Panc1 (cell line): ENCODE measurements at regions not wholly inside any gene's neighbourhood (a gene's known extent, or its start where the extent isn't known, plus 50 kb on each side); places are given as distances from the start of the nearest gene placed in this dataset.

ENCODE experiments used
- ATAC-seq: fragments of 200-7000 bp; cut with Tn5 transposase; 2 replicates; pipeline ENCODE4 v1.9.1; 2020; ENCODE audit warnings: mild to moderate bottlenecking, moderate library complexity
- BruUV-seq: library from RNA; stranded (reverse); fragments of 400-500 nt; replicated peaks from 2 replicates; lab custom pipeline; 2021; lab: Mats Ljungman, UMichigan
- CTCF ChIA-PET: fragments of 300-600 bp; sonication (Branson Sonifier 250); formaldehyde crosslinking; loops from one replicate; lab custom pipeline; 2022; ENCODE audit warnings: antibody characterized with exemption; lab: Charles Lee
- POLR2A ChIA-PET: fragments of 300-600 bp; sonication (Branson Sonifier 250); formaldehyde crosslinking; loops from one replicate; lab custom pipeline; 2022; ENCODE audit warnings: antibody characterized with exemption; lab: Charles Lee
- DNase-seq: peaks from one replicate; pipeline ENCODE4 v3.0.0-alpha.2; 2010; ENCODE audit warnings: low read depth, low spot score
- H3K27ac ChIP-seq: 2 replicates; pipeline ENCODE4 v1.5.1; 2011; ENCODE audit warnings: mild to moderate bottlenecking, low read length, inconsistent platforms
- H3K27me3 ChIP-seq: fragments of 200-500 bp; sonication (Bioruptor generic); 2 replicates; pipeline ENCODE4 v1.6.0; 2014; ENCODE audit warnings: low read length, inconsistent platforms; ENCODE audit not compliant: control insufficient read depth, insufficient read depth
- H3K36me3 ChIP-seq: fragments of 200-500 bp; sonication (Bioruptor generic); 2 replicates; pipeline ENCODE4 v1.5.1; 2014; ENCODE audit warnings: inconsistent platforms, mild to moderate bottlenecking, low read length, moderate library complexity; ENCODE audit not compliant: control insufficient read depth, insufficient read depth
- H3K4me1 ChIP-seq: 2 replicates; pipeline ENCODE4 v1.5.1; 2011; ENCODE audit warnings: inconsistent platforms, mild to moderate bottlenecking, low read length, moderate library complexity; ENCODE audit not compliant: control insufficient read depth, insufficient read depth
- H3K4me3 ChIP-seq, 2 experiments: 2 replicates each; pipeline ENCODE4 v1.5.1; 2011 to 2012; ENCODE audit warnings: low read depth in 2 of 2, low read length in 2 of 2, mild to moderate bottlenecking in 2 of 2, inconsistent platforms in 1 of 2, moderate library complexity in 1 of 2
- H3K9me3 ChIP-seq: fragments of 200-500 bp; sonication (Bioruptor generic); 2 replicates; pipeline ENCODE4 v1.5.1; 2014; ENCODE audit warnings: low read depth, mild to moderate bottlenecking, inconsistent platforms, low read length, moderate library complexity; ENCODE audit not compliant: control insufficient read depth, insufficient read depth
- CTCF ChIP-seq: fragments of 450-650 bp; IDR thresholded peaks from 2 replicates; pipeline ENCODE4 v1.5.1; 2017; ENCODE audit warnings: mild to moderate bottlenecking
- POLR2AphosphoS5 ChIP-seq: IDR thresholded peaks from 2 replicates; pipeline ENCODE4 v1.6.1; 2012; ENCODE audit warnings: mild to moderate bottlenecking, low read depth, low read length, moderate library complexity
- SIN3A ChIP-seq: IDR thresholded peaks from 2 replicates; pipeline ENCODE4 v1.6.1; 2012; ENCODE audit warnings: low read depth, mild to moderate bottlenecking, low read length, moderate library complexity, borderline replicate concordance; ENCODE audit not compliant: insufficient read depth
- TCF7L2 ChIP-seq: IDR thresholded peaks from 2 replicates; pipeline ENCODE4 v1.6.1; 2011; ENCODE audit warnings: mild to moderate bottlenecking, low read depth, low read length, inconsistent platforms
- in situ Hi-C: cut with HindIII; loops from 2 replicates; pipeline ENCODE4 v1.10.0; 2016; ENCODE audit warnings: low sequenced_read_pairs, low pct_unique_long_range_greater_than_20kb
- intact Hi-C: fragments of 100-400 bp; cut with micrococcal nuclease; formaldehyde crosslinking; loops from one replicate; pipeline ENCODE4 v1.10.0; 2022; ENCODE audit not compliant: unreplicated experiment
- TF ChIP-seq, protein P1 (sequence below), 2 experiments: IDR thresholded peaks; 2 replicates each; pipeline ENCODE4 v1.6.1; 2011 to 2012; ENCODE audit warnings: low read depth in 2 of 2, control low read depth in 1 of 2, low read length in 1 of 2, mild to moderate bottlenecking in 1 of 2, moderate library complexity in 1 of 2; ENCODE audit not compliant: insufficient read depth in 1 of 2

DNA sequence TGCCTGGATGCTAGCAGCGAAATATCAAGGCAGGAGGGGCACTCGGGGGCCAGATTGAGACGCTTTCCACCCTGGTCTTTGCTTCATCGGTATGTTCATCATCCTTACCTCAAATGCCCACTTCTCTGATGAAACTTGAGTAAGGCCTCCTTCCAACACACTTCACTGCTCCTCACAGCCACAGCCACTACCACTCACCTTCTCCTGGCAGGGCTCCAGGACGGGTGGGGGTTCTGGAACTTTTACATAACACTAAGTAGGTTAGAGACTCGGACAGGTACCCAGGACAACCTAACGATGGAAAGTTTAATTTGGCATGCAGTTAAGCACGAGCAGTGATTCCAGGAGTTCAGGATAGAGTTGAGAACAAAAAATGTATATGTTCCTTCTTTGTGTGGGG is 73.9 kb upstream of the SPAG17 start:
- Histone ChIP-seq H3K4me1 (no peaks in the 10 kb centered on the region), H3K9me3 (no peaks in the 10 kb centered on the region), H3K36me3 (no peaks in the 10 kb centered on the region), H3K27me3 (no peaks in the 10 kb centered on the region), H3K27ac (no peak overlapping the region), H3K4me3 (no peak overlapping the region)
- DNase-seq (no peak), ATAC-seq (no peak)
- intact Hi-C loops = no loop called here
- POLR2A ChIA-PET = no interaction called here
- BruUV-seq = no TSS peak
- CTCF ChIA-PET = no interaction called here
- TF ChIP-seq CTCF = no peak
- TF ChIP-seq SIN3A = no peak
- TF ChIP-seq, protein P1, sequence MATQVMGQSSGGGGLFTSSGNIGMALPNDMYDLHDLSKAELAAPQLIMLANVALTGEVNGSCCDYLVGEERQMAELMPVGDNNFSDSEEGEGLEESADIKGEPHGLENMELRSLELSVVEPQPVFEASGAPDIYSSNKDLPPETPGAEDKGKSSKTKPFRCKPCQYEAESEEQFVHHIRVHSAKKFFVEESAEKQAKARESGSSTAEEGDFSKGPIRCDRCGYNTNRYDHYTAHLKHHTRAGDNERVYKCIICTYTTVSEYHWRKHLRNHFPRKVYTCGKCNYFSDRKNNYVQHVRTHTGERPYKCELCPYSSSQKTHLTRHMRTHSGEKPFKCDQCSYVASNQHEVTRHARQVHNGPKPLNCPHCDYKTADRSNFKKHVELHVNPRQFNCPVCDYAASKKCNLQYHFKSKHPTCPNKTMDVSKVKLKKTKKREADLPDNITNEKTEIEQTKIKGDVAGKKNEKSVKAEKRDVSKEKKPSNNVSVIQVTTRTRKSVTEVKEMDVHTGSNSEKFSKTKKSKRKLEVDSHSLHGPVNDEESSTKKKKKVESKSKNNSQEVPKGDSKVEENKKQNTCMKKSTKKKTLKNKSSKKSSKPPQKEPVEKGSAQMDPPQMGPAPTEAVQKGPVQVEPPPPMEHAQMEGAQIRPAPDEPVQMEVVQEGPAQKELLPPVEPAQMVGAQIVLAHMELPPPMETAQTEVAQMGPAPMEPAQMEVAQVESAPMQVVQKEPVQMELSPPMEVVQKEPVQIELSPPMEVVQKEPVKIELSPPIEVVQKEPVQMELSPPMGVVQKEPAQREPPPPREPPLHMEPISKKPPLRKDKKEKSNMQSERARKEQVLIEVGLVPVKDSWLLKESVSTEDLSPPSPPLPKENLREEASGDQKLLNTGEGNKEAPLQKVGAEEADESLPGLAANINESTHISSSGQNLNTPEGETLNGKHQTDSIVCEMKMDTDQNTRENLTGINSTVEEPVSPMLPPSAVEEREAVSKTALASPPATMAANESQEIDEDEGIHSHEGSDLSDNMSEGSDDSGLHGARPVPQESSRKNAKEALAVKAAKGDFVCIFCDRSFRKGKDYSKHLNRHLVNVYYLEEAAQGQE (IDR thresholded peaks at IDR 0.05; ENCODE audit: insufficient read depth in 1 of 2, low read depth in 2 of 2, low read length in 1 of 2) = no peak
- no peak for TF ChIP-seq TCF7L2
- TF ChIP-seq POLR2AphosphoS5 = no peak
- in situ Hi-C loops = no loop called here

DNA sequence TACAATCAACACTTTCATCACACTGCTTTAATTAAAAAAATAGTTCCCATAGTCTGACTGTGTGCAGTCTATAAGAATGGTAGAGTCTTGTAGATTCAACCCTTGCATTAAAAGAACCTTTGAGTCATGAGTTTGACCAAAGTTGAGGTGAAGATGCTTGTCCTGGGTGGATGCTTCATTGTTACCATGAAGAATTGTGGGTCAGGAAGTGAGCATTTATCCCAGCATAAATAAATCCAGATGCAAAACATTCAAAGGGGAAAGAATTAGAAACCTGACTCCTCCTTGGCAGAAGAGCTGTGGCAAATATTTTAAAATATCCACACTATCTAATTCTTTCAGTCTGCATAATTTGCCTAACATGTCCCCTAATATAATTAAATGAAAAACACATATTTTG is 72.9 kb upstream of the SPAG17 start:
- H3K4me1 ChIP-seq = no peaks in the 10 kb centered on the region
- TF ChIP-seq CTCF = no peak
- no peak for TF ChIP-seq POLR2AphosphoS5
- TF ChIP-seq, protein P1 (IDR thresholded peaks at IDR 0.05; ENCODE audit: insufficient read depth in 1 of 2, low read depth in 2 of 2, low read length in 1 of 2) = no peak
- TF ChIP-seq SIN3A = no peak
- no peak for TF ChIP-seq TCF7L2
- ATAC-seq (no peak), DNase-seq (no peak)
- no peaks in the 10 kb centered on the region for H3K9me3 ChIP-seq
- ChIA-PET CTCF (no interaction called here), POLR2A (no interaction called here)
- no peak overlapping the region for H3K4me3 ChIP-seq
- no peaks in the 10 kb centered on the region for H3K36me3 ChIP-seq
- H3K27ac ChIP-seq = no peak overlapping the region
- in situ Hi-C loops (no loop called here), intact Hi-C loops (no loop called here)
- BruUV-seq = no TSS peak
- no peaks in the 10 kb centered on the region for H3K27me3 ChIP-seq
